A673 (cell line): ENCODE measurements at regions not wholly inside any gene's neighbourhood (a gene's known extent, or its start where the extent isn't known, plus 50 kb on each side); places are given as distances from the start of the nearest gene placed in this dataset.

ENCODE experiments used
- EZH2 ChIP-seq: fragments of 200-600 bp; sonication (generic); IDR thresholded peaks from 2 replicates; pipeline ENCODE4 v1.6.1; 2017; ENCODE audit warnings: borderline replicate concordance, low read depth, mild to moderate bottlenecking, mixed read lengths, antibody characterized with exemption, low read length; ENCODE audit not compliant: poor library complexity, severe bottlenecking
- TF ChIP-seq, protein P1 (sequence below): fragments of 300-800, 200-600 bp; sonication (generic); conservative IDR thresholded peaks from 2 replicates; pipeline ENCODE4 v1.5.1; 2017; ENCODE audit warnings: low read depth, mild to moderate bottlenecking, antibody characterized with exemption, low read length, moderate library complexity, mixed read lengths

DNA sequence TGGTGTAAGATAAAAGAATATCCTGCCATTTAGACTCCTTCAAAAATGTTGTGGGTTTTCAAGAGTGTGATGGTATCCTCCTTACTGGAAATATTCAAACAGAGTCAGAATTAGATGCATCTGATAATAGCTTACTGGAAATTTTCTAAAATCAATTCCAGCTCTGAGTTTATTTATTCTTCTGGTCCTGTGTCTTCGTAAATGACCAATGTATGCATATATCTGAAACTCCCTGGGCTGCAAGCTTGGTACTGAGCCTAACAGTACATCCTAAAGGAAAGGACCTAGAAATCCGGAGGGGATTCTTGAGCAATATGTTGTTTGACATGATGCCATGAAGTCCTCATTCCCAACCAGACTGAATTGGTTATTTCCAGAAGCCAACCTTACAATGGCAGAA lies 130.4 kb downstream of the KCNE4 start:
- TF ChIP-seq, protein P1, sequence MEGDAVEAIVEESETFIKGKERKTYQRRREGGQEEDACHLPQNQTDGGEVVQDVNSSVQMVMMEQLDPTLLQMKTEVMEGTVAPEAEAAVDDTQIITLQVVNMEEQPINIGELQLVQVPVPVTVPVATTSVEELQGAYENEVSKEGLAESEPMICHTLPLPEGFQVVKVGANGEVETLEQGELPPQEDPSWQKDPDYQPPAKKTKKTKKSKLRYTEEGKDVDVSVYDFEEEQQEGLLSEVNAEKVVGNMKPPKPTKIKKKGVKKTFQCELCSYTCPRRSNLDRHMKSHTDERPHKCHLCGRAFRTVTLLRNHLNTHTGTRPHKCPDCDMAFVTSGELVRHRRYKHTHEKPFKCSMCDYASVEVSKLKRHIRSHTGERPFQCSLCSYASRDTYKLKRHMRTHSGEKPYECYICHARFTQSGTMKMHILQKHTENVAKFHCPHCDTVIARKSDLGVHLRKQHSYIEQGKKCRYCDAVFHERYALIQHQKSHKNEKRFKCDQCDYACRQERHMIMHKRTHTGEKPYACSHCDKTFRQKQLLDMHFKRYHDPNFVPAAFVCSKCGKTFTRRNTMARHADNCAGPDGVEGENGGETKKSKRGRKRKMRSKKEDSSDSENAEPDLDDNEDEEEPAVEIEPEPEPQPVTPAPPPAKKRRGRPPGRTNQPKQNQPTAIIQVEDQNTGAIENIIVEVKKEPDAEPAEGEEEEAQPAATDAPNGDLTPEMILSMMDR, result no peak
- TF ChIP-seq EZH2, result no peak
